Ammon's horn (tissue), 1 donor: ENCODE measurements at regions not wholly inside any gene's neighbourhood (a gene's known extent, or its start where the extent isn't known, plus 50 kb on each side); places are given as distances from the start of the nearest gene placed in this dataset.

ENCODE experiments used
- DNase-seq: peaks from one replicate; pipeline ENCODE4 v3.0.0-alpha.2; 2016; ENCODE audit warnings: low spot score

- no peak for DNase-seq
Observed at GRCh38 chr17:6212766-6213165, 142.6 kb downstream of the WSCD1 start.

GRCh38 chr17:6209829-6210228 lies 139.7 kb downstream of the WSCD1 start:
- no peak for DNase-seq

- no peak for DNase-seq
Observed at GRCh38 chr17:6208608-6209180, 138.5 kb downstream of the WSCD1 start.

- DNase-seq = no peak
Observed at GRCh38 chr17:6205525-6205924, 135.3 kb downstream of the WSCD1 start.

- no peak for DNase-seq
Observed at GRCh38 chr17:6205033-6205432, 134.9 kb downstream of the WSCD1 start.

GRCh38 chr17:6204203-6204722 lies 134.1 kb downstream of the WSCD1 start:
- DNase-seq = no peak

GRCh38 chr17:6196355-6196754 lies 126.2 kb downstream of the WSCD1 start:
- DNase-seq = no peak

- peak; percentile 12 for DNase-seq
Observed at GRCh38 chr17:6195123-6195522, 124.9 kb downstream of the WSCD1 start.

- no peak for DNase-seq
Observed at GRCh38 chr17:6191405-6192324, 121.5 kb downstream of the WSCD1 start.

GRCh38 chr17:6187836-6188235 lies 117.7 kb downstream of the WSCD1 start:
- no peak for DNase-seq

GRCh38 chr17:6186998-6187397 lies 116.8 kb downstream of the WSCD1 start:
- DNase-seq = no peak

GRCh38 chr17:6184508-6184907 lies 114.3 kb downstream of the WSCD1 start:
- DNase-seq = no peak

GRCh38 chr17:6179017-6179416 lies 108.8 kb downstream of the WSCD1 start:
- no peak for DNase-seq

GRCh38 chr17:6177941-6178694 lies 107.9 kb downstream of the WSCD1 start:
- DNase-seq = no peak
